ENCODE measurements at regions not wholly inside any gene's neighbourhood (a gene's known extent, or its start where the extent isn't known, plus 50 kb on each side); places are given as distances from the start of the nearest gene placed in this dataset.

- no peak for DNase-seq (ENCODE audit: low read depth)
Observed at GRCh38 chr9:89746385-89747116, 141.7 kb downstream of the GADD45G start.

DNA sequence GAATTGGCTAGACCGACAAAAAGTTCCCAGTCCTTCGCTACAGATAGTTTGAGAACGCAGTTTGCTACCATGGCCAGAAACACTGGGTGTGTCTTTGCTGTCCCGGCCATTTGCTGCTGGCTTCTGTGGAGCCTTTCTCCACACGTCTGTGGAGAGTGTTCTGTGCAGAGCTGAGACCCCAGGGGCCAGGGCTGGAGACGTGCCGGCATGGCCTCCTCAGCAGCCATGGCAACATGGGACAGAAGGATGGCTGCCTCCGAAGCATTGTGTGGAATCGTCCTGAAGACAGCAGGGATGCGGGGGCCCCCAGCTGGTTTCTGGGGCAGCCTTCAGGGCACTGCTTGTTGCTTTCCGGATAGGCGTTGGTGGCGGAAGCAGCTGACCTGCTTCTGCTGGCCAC is 142.8 kb downstream of the GADD45G start:
- no peak for DNase-seq (ENCODE audit: low read depth)

DNA sequence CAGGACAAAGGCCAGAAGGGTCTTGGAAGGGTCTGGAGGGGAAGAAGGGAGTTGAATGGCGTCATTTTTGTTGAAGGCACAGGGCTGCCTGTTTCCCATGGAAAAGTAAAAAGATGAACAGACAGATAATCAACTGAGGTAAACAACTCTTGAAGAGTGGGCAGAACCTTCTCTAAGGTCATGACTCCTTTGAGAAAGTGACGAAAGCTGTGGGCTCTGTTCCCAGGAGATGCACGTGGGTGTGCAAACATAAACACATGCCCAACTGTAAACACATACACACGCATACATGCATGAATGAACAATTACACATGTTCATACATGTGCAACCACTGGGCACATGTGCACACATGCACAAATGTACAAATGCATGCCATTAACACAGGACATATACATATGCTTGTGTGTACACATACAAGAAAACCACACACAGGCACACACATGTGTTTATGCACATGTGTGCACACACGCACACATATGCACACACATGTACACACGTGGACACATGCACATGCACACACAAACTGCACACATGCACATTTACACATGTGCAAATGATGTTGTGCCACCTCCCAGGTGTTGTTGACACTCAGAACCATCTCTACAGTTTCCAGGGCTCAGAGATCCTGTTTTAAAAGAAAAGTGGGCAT is 143.3 kb downstream of the GADD45G start:
- no peak for DNase-seq (ENCODE audit: low read depth)

GRCh38 chr9:89748831-89749499 is 144.2 kb downstream of the GADD45G start:
- DNase-seq (ENCODE audit: low read depth), result no peak

GRCh38 chr9:89749500-89750116 is 144.8 kb downstream of the GADD45G start:
- no peak for DNase-seq (ENCODE audit: low read depth)

GRCh38 chr9:89750117-89750791 is 145.4 kb downstream of the GADD45G start:
- no peak for DNase-seq (ENCODE audit: low read depth)

GRCh38 chr9:89751079-89751825 is 146.4 kb downstream of the GADD45G start:
- DNase-seq (ENCODE audit: low read depth), result no peak

DNA sequence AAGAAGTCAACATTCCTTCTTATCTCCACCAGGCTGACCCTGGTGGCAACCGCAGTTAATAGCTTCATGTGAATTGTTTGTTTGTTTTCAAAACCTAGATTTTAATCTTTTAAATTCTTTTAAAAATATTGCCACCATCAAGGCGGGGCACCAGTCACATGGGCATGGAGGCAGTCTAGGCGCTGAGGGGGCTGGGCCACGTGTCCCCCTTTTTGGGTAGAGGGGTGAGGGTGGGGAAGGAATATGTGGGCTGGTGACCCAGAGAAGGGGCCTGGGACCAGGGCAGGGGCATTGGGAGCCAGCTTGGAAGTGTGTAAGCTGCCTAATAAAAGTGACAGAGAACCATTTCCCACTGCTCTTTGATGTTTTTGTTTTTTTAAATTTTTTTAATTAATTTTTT is 147.3 kb downstream of the GADD45G start:
- no peak for DNase-seq (ENCODE audit: low read depth)

- no peak for DNase-seq (ENCODE audit: low read depth)
Observed at GRCh38 chr9:89753472-89754055, 148.8 kb downstream of the GADD45G start.

GRCh38 chr9:89754193-89754592 is 149.4 kb downstream of the GADD45G start:
- no peak for DNase-seq (ENCODE audit: low read depth)

DNA sequence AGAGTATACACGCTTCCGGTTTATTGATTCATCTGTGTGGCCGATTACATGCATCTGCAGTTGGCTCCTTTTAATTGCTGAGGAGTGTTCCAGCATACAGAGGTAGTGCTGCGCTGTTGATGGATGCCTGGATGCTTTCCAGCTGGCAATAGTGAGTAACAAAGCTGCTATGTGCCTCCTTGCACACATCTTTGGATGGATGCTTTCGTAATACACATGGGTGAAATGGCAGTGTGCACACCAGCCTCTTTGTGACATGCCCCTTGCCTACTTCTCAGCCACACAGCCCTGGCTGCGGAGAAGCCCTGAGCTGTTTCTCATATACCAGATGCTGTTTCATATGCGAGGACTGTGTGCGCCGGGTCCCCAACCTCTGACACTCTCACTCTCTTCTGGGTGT is 151.0 kb downstream of the GADD45G start:
- DNase-seq (ENCODE audit: low read depth), result no peak

DNA sequence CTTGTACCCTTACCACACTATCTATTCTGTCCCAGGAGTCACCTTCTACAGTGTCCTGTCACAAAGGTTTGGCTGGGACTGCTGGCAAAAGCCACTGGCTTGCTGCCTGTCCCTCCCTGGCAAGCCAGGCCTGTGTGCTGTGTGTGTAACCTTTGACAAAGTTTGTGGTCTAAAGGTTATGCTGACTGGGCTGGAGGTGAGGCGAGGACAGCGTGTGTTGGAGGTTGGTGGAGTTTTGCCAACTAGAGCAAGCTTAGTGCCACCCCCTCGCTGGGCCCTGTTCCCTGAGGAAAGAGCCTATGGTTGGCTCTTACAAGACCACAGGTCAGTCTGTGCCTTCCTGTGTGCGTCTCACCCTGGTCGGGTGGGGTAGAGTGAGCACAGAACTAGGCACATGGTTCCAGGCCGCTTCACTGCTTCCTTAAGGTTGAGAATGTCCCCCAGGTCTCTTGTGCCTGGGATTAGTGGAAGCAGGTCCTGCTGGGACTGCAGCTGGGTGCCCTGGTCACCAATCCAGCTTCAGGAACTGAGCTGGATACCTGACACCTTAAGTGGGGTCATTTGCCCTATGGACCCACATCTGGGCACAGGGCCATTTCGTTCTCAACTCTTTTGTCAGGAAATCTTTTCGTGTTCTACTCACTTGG is 152.2 kb downstream of the GADD45G start:
- no peak for DNase-seq (ENCODE audit: low read depth)

DNA sequence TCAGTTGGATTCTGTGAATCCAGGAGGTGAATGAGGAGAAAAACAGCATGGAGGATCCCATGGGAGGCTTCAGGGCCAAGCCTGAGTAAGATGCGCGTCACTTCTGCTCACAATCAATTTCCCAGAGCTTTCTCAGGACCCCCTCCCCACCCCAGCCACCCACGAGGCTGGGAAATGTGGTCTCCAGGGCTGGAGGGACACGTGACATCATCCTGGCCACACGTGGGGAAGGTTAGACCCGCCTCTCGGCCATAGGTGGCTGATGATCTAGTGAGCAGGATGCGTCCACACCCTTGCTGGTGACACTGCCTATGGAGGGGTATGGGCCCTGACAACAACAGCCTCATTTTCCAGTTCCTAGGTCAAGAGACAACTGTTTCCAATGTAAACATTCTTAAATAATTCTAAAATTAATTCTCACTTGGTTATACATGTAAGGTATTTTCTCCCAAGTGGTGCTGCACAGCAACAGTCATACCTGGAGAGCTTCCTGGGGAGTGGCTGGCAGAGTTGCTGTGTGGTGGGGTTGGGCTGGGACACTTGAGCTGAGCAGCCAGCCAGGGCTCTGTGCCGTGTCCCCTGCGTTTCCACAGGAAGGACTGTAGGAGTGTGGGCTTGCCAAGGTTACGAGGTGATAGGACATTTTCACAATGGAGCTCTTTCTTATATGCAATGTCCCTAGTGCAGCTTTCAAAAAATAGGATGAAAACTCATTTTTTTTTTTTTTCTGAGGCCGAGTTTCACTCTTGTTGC is 153.1 kb downstream of the GADD45G start:
- DNase-seq (ENCODE audit: low read depth), result no peak

DNA sequence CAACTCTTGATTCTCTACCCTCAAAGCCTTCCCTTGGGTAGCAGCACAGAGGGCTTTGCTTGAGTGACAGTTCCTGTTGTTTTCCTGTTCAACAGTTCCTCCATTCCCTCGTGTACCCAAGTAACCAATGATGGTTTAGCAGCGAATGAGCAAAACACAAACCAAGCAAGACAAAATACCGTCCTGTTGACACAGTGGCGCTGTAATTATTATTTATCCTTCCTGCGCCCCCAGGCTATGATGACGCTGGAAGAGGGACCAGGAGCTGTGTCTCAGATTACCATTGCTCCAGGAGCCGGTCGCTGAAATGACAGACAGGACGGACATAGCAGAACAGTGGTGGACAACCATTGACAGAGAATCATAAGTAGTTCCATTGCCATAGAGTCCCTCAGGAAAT is 154.8 kb downstream of the GADD45G start:
- no peak for DNase-seq (ENCODE audit: low read depth)

DNA sequence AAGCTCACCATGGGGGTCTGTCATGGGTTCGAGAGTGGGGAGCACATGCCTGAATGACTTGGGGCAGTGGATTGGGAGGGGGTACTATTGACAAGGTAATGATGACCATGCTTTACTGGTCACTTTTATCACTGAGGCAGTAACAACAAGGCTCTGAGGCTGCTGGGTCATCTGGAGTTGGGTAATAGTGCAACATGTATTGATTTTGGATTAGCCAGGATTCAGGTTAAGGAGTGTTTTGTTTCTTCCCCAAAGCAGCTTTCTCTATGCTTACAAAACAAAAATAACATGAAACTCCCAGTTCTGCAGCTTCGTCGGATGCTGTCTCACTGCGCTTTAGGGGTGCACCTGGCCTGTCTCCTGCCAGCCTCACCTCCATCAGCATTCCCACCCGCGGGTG is 155.3 kb downstream of the GADD45G start:
- DNase-seq (ENCODE audit: low read depth), result no peak

DNA sequence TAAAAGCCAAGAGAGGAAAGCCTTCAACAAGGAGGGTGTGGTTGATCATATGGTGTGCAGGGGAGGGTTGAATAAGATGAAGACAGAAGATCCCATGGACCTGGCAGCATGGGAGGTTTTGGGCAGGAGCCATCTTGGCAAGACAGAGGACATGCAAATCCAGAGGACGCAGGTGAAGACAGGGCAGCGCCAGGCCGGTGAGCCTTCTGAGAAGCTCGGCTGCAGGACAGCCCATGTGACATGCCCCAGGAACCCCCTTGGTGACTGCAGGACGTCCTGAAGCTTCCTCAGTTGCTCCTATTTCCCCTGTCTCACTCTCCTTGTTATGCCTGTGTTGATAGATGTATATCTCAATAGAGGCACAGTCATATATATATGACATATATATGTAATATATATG is 159.4 kb downstream of the GADD45G start:
- DNase-seq (ENCODE audit: low read depth), result no peak

DNA sequence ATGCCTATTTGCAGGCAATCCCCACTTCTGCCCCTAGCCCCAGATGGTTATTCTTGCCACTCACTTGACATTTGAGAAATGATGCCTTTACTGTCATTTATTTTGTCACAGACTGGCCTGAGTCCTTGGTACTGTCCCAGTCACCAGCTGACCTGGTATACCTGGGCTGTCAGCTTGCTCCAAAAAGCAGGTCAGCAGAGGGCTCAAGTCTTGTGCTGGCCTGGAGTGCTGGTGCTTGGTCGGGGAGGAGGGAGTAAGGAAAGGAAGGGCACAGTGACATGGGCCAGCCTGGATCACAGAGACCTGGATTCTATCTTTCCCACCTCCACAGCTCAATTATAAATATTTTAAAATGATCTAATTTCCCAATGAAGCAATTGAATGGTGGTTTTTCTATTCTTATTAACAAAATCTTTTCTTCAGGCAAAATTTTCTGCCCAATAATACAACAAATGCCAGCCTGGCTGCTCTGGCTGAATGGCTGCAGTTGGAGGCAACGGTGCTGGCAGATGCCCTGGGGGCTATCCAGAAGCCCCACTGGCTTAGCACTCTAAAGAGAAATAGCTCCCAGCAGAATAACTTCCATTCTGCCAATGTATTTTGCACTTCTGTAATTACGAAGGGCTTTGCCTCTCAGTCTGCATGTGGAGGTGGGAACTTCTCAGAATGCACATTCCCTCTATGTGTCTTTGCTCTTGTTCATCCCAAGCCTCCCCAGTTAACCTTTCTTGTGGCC is 160.6 kb downstream of the GADD45G start:
- no peak for DNase-seq (ENCODE audit: low read depth)

GRCh38 chr9:89766991-89767390 is 162.2 kb downstream of the GADD45G start:
- DNase-seq (ENCODE audit: low read depth), result no peak

DNA sequence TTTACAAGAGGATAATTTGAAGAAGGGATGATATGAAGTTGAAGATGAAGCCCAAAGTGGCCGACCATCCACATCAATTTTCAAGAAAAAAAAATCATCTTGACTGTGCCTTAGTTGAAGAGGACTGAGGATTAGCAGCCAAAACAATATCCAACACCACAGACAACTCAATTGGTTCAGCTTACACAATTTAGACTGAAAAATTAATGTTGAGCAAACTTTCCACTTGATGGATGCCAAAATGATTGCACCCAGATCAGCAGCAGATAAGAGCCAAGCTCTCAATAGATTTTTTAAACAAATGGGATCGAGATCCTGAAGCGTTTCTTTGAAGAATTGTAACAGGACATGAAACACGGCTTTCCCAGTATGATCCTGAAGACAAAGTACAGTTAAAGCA is 163.2 kb downstream of the GADD45G start:
- DNase-seq (ENCODE audit: low read depth), result no peak

Measured in stimulated activated CD8-positive, alpha-beta memory T cell treated with anti-CD3 and anti-CD28 coated beads, Interleukin-15, amount 100 ng/mL, for 1 hour (primary cell).